GM10248 (cell line): ENCODE measurements at regions not wholly inside any gene's neighbourhood (a gene's known extent, or its start where the extent isn't known, plus 50 kb on each side); places are given as distances from the start of the nearest gene placed in this dataset.
"Not testable (repeated sequence)": the region's sequence is repeated elsewhere in the genome, so short reads cannot be mapped to it uniquely, and the experiment has no call there.

Source experiments
- CTCF ChIA-PET: fragments of 300-600 bp; sonication (Branson Sonifier 250); formaldehyde crosslinking; extraction: SDS; loops from one replicate; lab custom pipeline; 2021; ENCODE audit warnings: antibody characterized with exemption; lab: Yijun Ruan, JAX
- POLR2A ChIA-PET: fragments of 350-650 bp; sonication (Branson Sonifier 250); formaldehyde crosslinking; extraction: SDS; loops from one replicate; lab custom pipeline; 2020; ENCODE audit warnings: antibody characterized with exemption; lab: Yijun Ruan, JAX
- DNase-seq: peaks from one replicate; pipeline ENCODE4 v3.0.0; 2012; ENCODE audit errors: extremely low spot score
- TF ChIP-seq, protein P1 (sequence below): IDR thresholded peaks from 2 replicates; pipeline ENCODE4 v1.5.1; 2012; ENCODE audit warnings: mild to moderate bottlenecking, low read depth; ENCODE audit errors: extremely low read depth, missing control alignments, control extremely low read depth

DNA sequence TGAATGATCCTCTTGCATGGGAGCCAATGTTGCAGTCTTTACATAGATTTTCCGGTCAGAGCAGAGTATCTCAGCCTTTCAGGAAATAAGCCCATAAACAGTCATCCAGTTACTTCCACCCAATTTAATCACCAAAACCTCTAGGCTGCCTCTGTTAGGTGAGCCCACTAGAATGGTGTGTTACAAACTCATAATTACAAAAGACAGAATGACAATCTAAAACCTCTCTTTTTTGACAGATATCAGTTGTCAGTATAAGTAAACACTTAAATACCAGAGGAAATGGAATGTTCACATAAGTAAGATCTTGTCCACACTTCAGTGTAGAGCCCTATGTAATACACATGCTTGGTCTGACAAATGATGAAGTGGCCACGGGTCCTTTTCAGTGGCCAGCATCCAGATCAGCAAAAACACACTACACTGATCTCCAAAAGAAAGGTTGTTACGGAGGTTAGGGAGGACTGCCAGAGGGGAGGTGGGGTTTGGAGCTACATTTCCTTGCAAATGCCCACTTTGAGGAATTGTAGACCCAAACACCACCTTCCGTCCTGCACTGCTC, 71.3 kb upstream of the FBXO28 start:
- TF ChIP-seq, protein P1, sequence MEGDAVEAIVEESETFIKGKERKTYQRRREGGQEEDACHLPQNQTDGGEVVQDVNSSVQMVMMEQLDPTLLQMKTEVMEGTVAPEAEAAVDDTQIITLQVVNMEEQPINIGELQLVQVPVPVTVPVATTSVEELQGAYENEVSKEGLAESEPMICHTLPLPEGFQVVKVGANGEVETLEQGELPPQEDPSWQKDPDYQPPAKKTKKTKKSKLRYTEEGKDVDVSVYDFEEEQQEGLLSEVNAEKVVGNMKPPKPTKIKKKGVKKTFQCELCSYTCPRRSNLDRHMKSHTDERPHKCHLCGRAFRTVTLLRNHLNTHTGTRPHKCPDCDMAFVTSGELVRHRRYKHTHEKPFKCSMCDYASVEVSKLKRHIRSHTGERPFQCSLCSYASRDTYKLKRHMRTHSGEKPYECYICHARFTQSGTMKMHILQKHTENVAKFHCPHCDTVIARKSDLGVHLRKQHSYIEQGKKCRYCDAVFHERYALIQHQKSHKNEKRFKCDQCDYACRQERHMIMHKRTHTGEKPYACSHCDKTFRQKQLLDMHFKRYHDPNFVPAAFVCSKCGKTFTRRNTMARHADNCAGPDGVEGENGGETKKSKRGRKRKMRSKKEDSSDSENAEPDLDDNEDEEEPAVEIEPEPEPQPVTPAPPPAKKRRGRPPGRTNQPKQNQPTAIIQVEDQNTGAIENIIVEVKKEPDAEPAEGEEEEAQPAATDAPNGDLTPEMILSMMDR, result no peak
- no peak for DNase-seq
- ChIA-PET POLR2A (no interaction called here), CTCF (interaction anchor here (1.4 kb wide), 1 partner anchor 9 kb away, joined by 11 read pairs; no protein-coding TSS in a partner anchor)

DNA sequence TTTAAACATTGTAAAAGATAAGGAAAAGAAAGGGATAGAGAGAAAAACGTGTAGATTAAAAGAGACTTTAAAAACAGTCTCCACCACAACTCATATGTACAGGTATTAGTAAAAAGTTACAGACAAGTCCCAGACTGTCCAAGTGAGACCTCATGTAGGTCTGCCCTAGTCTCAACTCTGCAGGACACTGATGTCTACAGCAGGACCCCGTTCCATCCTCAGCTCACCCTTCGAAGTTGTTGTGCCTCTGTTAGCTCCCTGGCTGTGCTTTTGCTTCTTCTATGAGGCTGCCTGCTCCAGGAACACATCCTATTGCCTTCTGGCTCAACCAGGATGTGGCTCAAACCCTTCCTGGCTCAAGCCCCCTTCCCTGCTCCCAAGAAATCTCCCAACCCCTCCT, 72.9 kb upstream of the FBXO28 start:
- CTCF ChIA-PET, result interaction anchor here (1.4 kb wide), 1 partner anchor 10 kb away, joined by 11 read pairs; no protein-coding TSS in a partner anchor
- POLR2A ChIA-PET, result no interaction called here
- TF ChIP-seq, protein P1, result no peak
- no peak for DNase-seq

DNA sequence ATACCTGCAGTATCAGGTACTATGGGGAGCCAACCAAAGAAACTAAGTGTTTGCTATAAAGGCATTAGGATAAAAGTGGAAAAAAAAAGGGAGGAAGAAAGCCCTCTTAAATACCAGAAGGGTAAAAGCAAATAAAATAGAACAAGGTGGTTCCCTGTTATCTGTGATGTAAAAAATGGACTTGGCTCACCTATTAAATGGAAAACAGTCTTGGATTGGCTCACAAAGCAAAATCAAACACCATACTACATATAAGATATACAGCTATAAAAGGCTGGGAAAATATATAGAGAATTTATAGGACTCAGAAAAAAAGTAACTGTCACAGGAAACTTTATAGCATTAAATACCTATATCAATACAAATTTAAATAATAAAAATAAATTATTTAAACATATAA, 73.5 kb upstream of the FBXO28 start:
- CTCF ChIA-PET, POLR2A ChIA-PET, DNase-seq: not testable (repeated sequence)

DNA sequence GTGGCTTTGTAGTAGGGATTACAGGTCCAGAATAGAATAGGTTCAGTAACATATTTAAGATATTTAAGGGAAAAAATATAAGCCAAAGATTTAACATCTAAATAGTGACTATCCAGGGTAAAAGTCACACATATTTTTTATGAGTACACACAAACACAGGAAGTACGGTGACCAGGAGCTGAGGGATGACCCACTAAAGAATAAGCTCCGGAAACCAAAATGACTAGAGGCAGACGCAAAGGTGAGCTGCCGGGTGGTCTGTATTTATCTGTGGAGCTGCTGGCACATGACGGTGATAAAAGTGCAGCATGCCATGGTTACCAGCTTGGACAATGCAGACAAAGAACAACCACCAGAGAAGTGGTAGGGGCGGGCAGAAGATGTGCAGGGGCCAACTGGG, 73.9 kb upstream of the FBXO28 start:
- CTCF ChIA-PET, POLR2A ChIA-PET: not testable (repeated sequence)

DNA sequence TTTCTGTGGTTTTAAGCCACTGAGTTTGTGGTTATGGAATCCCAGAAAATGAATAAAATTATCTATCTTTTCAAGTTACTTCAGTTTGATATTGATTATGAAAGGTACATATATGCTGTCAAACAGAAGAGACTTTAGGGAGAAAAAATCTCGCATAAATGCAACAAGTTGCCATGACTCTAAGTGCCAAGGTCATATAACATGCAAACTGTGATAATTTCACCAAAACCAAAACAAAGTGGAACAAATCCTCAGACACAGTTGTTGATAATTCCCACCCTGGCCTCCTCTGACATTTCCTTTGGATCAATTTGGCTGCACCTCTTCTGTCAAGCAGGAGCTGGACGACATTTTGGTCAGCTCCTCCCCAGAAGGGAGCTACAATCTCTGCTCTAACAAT, 75.1 kb upstream of the FBXO28 start:
- DNase-seq, CTCF ChIA-PET: not testable (repeated sequence)

More for the DNA sequence above, 73.9 kb upstream of the FBXO28 start:
- not testable (repeated sequence) for DNase-seq

DNA sequence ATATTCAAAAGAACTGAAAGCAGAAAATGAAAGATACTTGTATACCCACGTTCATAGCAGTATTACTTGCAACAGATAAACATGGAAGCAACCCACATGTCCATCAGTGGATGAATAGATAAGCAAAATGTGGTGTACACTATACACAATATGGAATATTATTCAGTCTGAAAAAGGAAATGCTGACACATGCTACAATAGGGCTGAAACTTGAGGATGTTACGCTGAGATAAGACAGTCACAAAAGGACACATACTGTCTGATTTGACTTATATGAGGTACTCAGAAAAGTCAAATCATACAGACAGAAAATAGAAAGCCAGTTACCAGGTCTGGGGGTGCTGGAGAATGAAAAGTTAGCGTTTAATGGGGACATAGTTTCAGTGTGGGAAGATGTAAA, 76.5 kb upstream of the FBXO28 start:
- POLR2A ChIA-PET, DNase-seq, CTCF ChIA-PET: not testable (repeated sequence)

More for the DNA sequence above, 75.1 kb upstream of the FBXO28 start:
- POLR2A ChIA-PET, result not testable (repeated sequence)

DNA sequence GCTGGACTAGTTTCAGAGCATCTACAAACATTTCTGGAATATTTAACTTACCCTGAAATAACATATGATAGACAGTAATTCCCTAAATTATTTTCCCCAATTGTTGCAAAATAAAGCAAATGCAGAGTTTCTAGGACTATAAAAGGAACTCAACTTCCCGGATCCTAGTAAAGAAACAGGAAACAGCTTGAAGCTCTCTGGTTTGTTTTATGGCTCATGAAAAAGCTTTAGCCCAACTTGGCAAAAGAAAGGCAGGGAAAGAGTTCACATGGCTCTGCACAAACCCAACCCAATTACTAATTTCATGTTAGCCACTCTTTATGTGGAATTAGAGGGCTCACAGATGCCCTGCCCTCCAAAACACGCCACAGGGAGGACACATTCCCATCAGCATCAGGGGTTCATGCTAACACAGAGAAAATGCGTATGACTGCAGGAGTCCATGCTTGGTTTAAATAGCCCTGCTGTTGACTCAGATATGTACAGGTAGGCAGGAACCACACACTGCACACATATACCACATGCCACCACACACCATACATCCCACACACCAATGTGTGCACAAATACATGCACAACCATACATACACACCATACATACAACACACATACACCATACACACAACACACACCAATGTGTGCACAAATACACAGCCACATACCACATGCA, 81.2 kb upstream of the FBXO28 start:
- POLR2A ChIA-PET, CTCF ChIA-PET: not testable (repeated sequence)

DNA sequence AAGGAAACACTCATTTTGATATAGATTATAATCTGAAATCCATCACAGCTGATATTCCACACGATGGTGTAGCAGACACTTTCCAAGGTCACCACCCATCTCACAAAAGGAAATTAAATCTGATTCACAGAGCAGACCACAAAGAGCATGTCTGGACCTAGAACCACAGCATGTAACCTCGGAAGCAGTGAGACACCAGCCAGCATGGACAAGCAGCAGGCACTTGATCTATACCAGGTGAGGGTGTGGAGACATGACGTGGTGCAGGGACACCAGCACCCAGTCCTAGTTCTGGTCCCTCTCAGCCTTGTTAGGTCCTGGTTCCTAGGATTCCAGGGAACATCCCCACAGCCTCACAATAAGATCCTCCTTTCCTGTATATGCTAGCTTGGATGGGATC, 81.9 kb upstream of the FBXO28 start:
- POLR2A ChIA-PET, CTCF ChIA-PET, DNase-seq: not testable (repeated sequence)

More for the DNA sequence above, 81.2 kb upstream of the FBXO28 start:
- not testable (repeated sequence) for DNase-seq

DNA sequence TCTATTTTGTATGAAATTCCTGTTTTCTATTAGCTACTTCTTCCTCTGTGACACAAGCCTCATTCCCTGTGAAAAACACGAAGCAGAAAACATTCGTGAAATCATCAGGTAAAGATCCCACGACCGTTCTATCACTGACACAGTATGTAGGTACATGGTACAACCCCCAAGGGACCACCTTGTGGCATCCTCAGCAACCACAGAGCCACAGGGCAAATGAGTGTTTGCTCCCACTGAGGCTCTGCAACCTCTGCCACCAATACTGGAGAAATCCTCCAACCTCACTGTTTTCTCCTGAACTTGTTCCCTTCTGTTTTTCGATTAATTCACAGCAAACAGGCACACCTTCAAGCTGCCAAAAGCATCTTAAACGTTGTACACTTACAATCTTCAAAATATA, 83.7 kb upstream of the FBXO28 start:
- POLR2A ChIA-PET, CTCF ChIA-PET, DNase-seq: not testable (repeated sequence)

DNA sequence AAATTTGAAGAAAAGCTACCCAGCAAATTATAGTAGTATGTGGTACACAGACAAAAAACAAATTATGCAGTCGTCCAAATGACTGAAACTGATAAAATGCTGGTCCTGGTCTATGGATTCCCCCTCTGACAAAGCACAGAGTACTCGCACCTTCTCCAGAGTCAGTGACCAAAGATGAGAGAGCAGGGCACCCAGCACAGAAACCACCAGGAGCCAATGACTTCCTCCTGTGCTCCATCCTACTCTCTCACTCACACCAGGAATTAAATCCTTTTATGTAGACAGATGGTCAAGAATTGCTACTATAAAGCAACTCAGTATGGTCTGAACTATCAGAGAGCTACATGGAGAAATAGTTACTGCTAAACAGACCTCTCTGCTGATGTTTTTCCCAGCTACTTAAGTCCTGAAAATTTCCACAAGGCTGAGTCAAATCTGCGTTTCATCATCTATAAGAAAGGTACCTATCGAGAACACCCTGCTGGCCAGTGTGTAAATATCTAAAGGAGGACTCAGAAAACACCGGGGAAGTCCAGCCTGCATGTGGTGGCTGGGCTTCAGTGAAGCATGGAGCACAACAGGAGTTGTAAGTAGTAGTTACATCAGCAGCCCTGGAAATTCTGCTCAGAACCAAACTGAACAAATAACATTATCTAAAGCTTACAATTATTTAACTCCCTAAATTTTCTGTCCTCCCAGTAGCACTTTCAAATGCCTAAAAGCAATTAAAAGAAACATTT, 84.5 kb upstream of the FBXO28 start:
- CTCF ChIA-PET, POLR2A ChIA-PET, DNase-seq: not testable (repeated sequence)

DNA sequence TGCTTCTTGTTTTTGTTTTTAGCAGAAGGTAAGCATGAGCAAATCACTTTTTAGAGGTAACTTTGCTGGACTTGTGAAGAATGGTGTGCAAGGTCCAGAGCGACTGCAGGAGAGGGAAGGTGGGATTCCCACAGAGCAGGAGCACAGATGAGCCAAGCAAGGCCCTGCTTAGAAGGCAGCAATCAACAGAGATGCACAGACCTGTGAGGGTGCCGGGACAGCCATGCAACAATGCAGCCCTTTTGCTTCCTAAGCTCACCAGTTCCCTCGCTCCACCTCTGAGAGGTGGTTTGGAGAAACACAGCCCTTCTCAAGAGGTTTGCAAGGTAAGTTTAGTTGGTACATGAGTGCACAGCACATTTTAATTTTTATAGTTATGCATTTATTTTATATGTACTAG, 85.1 kb upstream of the FBXO28 start:
- DNase-seq, POLR2A ChIA-PET, CTCF ChIA-PET: not testable (repeated sequence)

DNA sequence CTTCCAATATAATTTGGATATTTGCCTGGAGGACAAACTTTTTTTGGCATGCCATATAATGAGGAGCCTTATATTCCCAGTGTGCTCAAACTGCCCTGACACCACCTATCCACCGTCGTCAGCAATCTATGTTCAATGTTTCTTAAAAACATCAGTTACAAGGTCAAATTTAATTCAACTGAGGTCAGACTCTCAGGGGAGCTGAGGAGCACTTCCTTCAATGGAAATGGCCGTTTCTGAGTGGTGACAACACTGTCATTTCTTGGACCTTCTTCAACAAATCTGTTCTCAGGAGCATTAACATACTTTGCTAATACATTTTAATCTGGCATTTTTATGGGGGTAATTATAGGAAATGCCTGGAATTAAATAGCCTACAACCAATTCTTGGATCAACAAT, 90.8 kb upstream of the FBXO28 start:
- CTCF ChIA-PET, POLR2A ChIA-PET, DNase-seq: not testable (repeated sequence)

DNA sequence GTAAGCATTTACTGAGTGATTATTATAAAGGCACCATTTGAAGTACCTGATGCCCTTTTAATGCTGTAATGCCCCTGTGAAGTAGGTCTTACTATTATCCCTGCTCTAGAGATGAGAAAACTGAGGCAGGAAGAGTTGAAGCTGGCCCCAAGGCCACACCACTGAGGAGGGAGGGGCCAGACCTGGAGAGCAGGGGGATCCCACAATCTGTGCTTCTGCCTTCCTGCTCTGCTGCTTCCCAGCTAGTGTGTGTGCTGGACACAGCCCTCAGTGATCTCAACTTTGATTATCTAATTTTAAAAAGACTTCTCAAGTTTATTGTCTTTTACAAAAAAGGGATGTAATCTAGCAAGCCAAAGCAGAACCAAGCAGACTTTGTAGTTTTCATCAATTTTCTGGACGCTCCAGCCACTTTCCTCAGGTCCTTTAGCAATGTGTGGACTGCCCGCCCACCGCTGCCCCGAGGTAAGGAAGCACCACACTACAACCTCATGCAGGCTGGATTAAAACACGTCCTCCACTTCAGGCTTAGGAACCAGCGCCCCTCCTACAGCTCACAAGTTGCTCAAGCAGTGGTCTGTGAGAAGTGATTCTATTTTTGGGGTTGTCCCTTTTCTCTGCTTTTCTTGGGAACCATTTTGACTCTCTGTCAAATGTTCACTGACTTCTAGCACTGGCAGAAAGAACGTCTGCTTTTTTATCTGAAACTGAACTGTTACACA, 91.5 kb upstream of the FBXO28 start:
- CTCF ChIA-PET, POLR2A ChIA-PET, DNase-seq: not testable (repeated sequence)

DNA sequence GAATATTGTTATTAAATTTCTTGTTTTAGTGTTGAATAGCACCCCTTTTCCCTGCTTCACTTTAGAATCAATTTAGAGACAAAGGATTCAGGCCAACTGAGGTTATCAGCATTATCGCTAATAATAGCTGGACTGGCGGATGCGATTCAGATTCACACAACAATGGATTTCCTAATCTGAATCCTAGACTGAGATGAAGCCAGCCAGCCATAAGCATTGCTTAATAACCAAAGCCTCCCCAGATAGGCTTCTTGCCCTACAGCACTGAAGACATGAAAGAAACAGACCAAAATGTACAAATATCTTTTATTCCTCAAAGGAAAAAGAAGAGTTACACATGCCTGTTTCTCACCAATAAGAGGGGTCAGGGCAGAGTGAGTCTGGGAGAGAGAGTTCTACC, 94.0 kb upstream of the FBXO28 start:
- CTCF ChIA-PET, POLR2A ChIA-PET, DNase-seq: not testable (repeated sequence)

DNA sequence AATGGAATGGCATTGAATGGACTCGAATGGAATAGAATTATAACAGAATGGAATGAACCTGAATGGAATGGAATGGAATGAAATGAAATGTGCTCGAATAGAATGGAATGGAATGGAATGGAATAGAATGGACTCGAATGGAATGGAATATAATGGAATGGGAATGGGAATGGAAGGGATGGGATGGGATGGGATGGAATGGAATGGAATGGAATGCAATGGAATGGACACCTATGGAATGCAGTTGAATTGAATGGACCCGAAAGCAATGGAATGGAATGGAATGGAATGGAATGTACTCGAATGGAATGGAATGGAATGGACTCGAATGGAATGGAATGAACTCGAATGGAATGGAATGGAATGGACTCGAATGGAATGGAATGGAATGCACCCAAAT, 98.1 kb upstream of the FBXO28 start:
- DNase-seq, CTCF ChIA-PET, POLR2A ChIA-PET: not testable (repeated sequence)
